Right lobe of liver (tissue), 6 donors: ENCODE measurements at regions not wholly inside any gene's neighbourhood (a gene's known extent, or its start where the extent isn't known, plus 50 kb on each side); places are given as distances from the start of the nearest gene placed in this dataset.

ENCODE experiments used
- ATAC-seq, 4 donors: fragments of 200-7000 bp; cut with Tn5 transposase; one replicate each; pipeline ENCODE4 v1.9.1; 2020; ENCODE audit warnings: mild to moderate bottlenecking in 4 of 4, moderate library complexity in 4 of 4
- DNase-seq, 3 donors: peaks; one replicate each; pipeline ENCODE4 v3.0.0-alpha.2; 2020
- H3K27ac ChIP-seq, 3 donors: fragments of 200-600 bp; one replicate each; pipeline ENCODE4 v1.8.0; 2022
- H3K27me3 ChIP-seq, 2 donors: fragments of 200-600 bp; one replicate each; pipeline ENCODE4 v1.8.0; 2022
- H3K36me3 ChIP-seq, 4 donors: fragments of 200-600 bp; sonication (generic) in 1 of 4; one replicate each; pipeline versions ENCODE4 v1.5.1 to v1.8.0; 2017 to 2022; ENCODE audit warnings: control low read depth in 1 of 4
- H3K4me1 ChIP-seq, 4 donors: fragments of 200-600 bp; sonication (generic) in 1 of 4; one replicate each; pipeline versions ENCODE4 v1.5.1 to v1.8.0; 2017 to 2022; ENCODE audit warnings: control low read depth in 1 of 4
- H3K4me3 ChIP-seq, 3 donors: fragments of 200-600 bp; one replicate each; pipeline ENCODE4 v1.8.0; 2022
- H3K9me3 ChIP-seq, 4 donors: fragments of 200-600 bp; sonication (generic) in 1 of 4; one replicate each; pipeline versions ENCODE4 v1.5.1 to v1.8.0; 2017 to 2022; ENCODE audit warnings: control low read depth in 1 of 4
- CTCF ChIP-seq, 4 donors: fragments of 200-600 bp in 3 of 4; fragments of 450-650 bp in 1 of 4; IDR thresholded peaks; one replicate each; pipeline versions ENCODE4 v1.5.1 to v1.8.0; 2016 to 2022; ENCODE audit warnings: antibody characterized with exemption in 4 of 4, mild to moderate bottlenecking in 2 of 4
- POLR2A ChIP-seq: fragments of 450-650 bp; IDR thresholded peaks from one replicate; pipeline ENCODE4 v1.6.1; 2017; ENCODE audit warnings: antibody characterized with exemption, mild to moderate bottlenecking
- WGBS: methylation state at CpG from one replicate; pipeline ENCODE4 v1.1.6; 2018; ENCODE audit warnings: low coverage, low lambda C conversion rate; ENCODE audit not compliant: insufficient coverage; ENCODE audit errors: missing lambda C conversion rate; 5-methylcytosine and 5-hydroxymethylcytosine counted together
- intact Hi-C, 2 donors: fragments of 100-400 bp; cut with DNase I; formaldehyde crosslinking; loops; one replicate each; pipeline versions ENCODE4 v1.11.2 to v1.14.1; 2022
- donor health status: DM: no; HTN: yes; CAD: no.
- donor health status: DM: no; HTN: no; CAD: no.
- donor health status: DM: no; HTN: no; CAD: no.
- donor health status: DM: no; HTN: yes; CAD: no.
- donor health status: DM: no; HTN: yes; CAD: no.

GRCh38 chr18:3397031-3397750 is 52.8 kb upstream of the TGIF1 start:
- Histone ChIP-seq H3K9me3 (no peaks in the 10 kb centered on the region), H3K4me1 (no peaks in the 10 kb centered on the region), H3K27me3 (no peaks in the 10 kb centered on the region), H3K27ac (no peak overlapping the region), H3K4me3 (no peak overlapping the region), H3K36me3 (no peaks in the 10 kb centered on the region)
- TF ChIP-seq CTCF (IDR thresholded peaks at IDR 0.05), result no peak
- TF ChIP-seq POLR2A, result no peak
- ATAC-seq, result no peak
- no peak for DNase-seq
- intact Hi-C loops, result no loop called here
- WGBS, result 77% methylated on average over 7 of the region's 7 CpGs

DNA sequence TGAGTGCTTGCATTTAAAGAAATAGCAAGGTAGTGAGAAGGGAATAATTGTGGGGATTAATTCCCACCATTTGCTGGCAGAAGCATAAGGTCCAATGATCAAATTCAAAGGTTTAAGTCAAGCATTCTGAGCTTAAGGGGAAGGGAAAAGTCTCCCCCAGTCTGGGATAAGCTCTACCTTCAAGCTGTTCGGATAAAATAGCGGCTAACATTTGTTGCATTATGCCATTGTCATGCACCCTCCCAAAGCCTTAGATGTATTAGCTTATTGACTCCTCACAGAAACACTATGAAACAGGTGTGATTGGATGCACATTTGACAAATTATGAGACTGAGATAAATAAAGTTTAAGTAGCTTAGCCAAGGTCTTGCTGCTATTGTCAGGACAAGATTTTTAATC is 52.2 kb upstream of the TGIF1 start:
- Histone ChIP-seq H3K27ac (no peak overlapping the region), H3K4me1 (no peaks in the 10 kb centered on the region), H3K27me3 (no peaks in the 10 kb centered on the region), H3K4me3 (no peak overlapping the region), H3K36me3 (no peaks in the 10 kb centered on the region), H3K9me3 (no peaks in the 10 kb centered on the region)
- DNase-seq, result no peak
- WGBS, result 43% methylated on average over 1 of the region's 2 CpGs
- no peak for ATAC-seq
- no peak for TF ChIP-seq POLR2A
- TF ChIP-seq CTCF (IDR thresholded peaks at IDR 0.05), result no peak
- intact Hi-C loops, result no loop called here
